Activated CD4-positive, alpha-beta T cell treated with anti-CD3 and anti-CD28 coated beads, Interleukin-2, amount 10 ng/mL, durations not matched to agents 7 days and 5 days (primary cell): ENCODE measurements at regions not wholly inside any gene's neighbourhood (a gene's known extent, or its start where the extent isn't known, plus 50 kb on each side); places are given as distances from the start of the nearest gene placed in this dataset.

Experiments used
- CTCF ChIA-PET: fragments of 350-600 bp; sonication (Branson Sonifier 250); formaldehyde crosslinking; loops from one replicate; lab custom pipeline; 2021; ENCODE audit warnings: antibody characterized with exemption; lab: Charles Lee
- POLR2A ChIA-PET: fragments of 350-600 bp; sonication (Branson Sonifier 250); formaldehyde crosslinking; loops from one replicate; lab custom pipeline; 2021; ENCODE audit warnings: antibody characterized with exemption; lab: Charles Lee
- DNase-seq: peaks from one replicate; pipeline ENCODE4 v3.0.0-alpha.2; 2020
- H3K27ac Mint-ChIP-seq: one replicate; pipeline ENCODE4 v1.8.0; 2021; ENCODE audit warnings: mild to moderate bottlenecking, moderate library complexity, mixed read lengths
- H3K27me3 Mint-ChIP-seq: one replicate; pipeline ENCODE4 v1.8.0; 2021; ENCODE audit warnings: mixed read lengths
- H3K36me3 Mint-ChIP-seq: one replicate; pipeline ENCODE4 v1.8.0; 2021; ENCODE audit warnings: low read depth, mixed read lengths
- H3K4me1 Mint-ChIP-seq: one replicate; pipeline ENCODE4 v1.8.0; 2021; ENCODE audit warnings: mixed read lengths
- H3K4me3 Mint-ChIP-seq: one replicate; pipeline ENCODE4 v1.8.0; 2021; ENCODE audit warnings: mild to moderate bottlenecking, moderate library complexity, mixed read lengths
- H3K9me3 Mint-ChIP-seq: one replicate; pipeline ENCODE4 v1.8.0; 2021; ENCODE audit warnings: mixed read lengths

GRCh38 chr3:117226932-117227331 is 517.4 kb downstream of the TUSC7 start:
- no peak overlapping the region for H3K27ac Mint-ChIP-seq
- H3K9me3 Mint-ChIP-seq = peaks cover 2% of the 10 kb centered on the region
- POLR2A ChIA-PET = no interaction called here
- no peaks in the 10 kb centered on the region for H3K36me3 Mint-ChIP-seq
- no peaks in the 10 kb centered on the region for H3K27me3 Mint-ChIP-seq
- DNase-seq = no peak
- H3K4me3 Mint-ChIP-seq = no peak overlapping the region
- CTCF ChIA-PET = no interaction called here
- H3K4me1 Mint-ChIP-seq = no peaks in the 10 kb centered on the region

GRCh38 chr3:117228466-117228865 is 518.9 kb downstream of the TUSC7 start:
- POLR2A ChIA-PET = no interaction called here
- Mint-ChIP-seq H3K4me3 (no peak overlapping the region), H3K36me3 (no peaks in the 10 kb centered on the region), H3K27me3 (no peaks in the 10 kb centered on the region), H3K4me1 (no peaks in the 10 kb centered on the region), H3K27ac (no peak overlapping the region), H3K9me3 (peaks cover 2% of the 10 kb centered on the region)
- CTCF ChIA-PET = no interaction called here
- DNase-seq = no peak

DNA sequence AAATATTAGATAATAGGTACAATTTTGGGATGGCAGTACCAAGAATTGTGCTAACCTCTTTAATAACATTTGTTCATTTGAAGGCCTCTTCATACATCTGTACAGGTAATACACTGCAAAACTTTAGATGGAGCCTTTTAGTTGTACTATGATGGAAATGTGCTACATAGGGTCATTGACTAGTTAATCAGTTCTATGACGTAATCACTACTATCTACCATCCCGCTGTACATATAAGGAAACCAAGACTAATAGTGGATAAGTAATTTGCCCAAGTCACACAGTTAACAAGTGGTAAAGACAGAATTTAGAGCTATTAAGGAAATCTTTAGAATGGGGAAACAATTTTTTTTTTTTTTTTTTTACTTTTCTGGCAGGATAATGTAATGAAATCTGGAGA is 521.3 kb downstream of the TUSC7 start:
- Mint-ChIP-seq H3K27me3 (no peaks in the 10 kb centered on the region), H3K4me1 (no peaks in the 10 kb centered on the region), H3K9me3 (no peaks in the 10 kb centered on the region), H3K36me3 (no peaks in the 10 kb centered on the region), H3K27ac (no peak overlapping the region), H3K4me3 (no peak overlapping the region)
- no peak for DNase-seq
- CTCF ChIA-PET = no interaction called here
- POLR2A ChIA-PET = no interaction called here

GRCh38 chr3:117234331-117234730 is 524.8 kb downstream of the TUSC7 start:
- Mint-ChIP-seq H3K27me3 (no peaks in the 10 kb centered on the region), H3K4me3 (no peak overlapping the region), H3K4me1 (no peaks in the 10 kb centered on the region), H3K9me3 (no peaks in the 10 kb centered on the region), H3K36me3 (no peaks in the 10 kb centered on the region), H3K27ac (no peak overlapping the region)
- ChIA-PET POLR2A (no interaction called here), CTCF (no interaction called here)
- no peak for DNase-seq

- Mint-ChIP-seq H3K27ac (no peak overlapping the region), H3K4me1 (no peaks in the 10 kb centered on the region), H3K36me3 (no peaks in the 10 kb centered on the region), H3K27me3 (no peaks in the 10 kb centered on the region), H3K9me3 (no peaks in the 10 kb centered on the region), H3K4me3 (no peak overlapping the region)
- CTCF ChIA-PET = no interaction called here
- POLR2A ChIA-PET = no interaction called here
- no peak for DNase-seq
Measured at GRCh38 chr3:117235304-117235703, 525.7 kb downstream of the TUSC7 start.

GRCh38 chr3:117238806-117239205 is 529.2 kb downstream of the TUSC7 start:
- Mint-ChIP-seq H3K4me1 (no peaks in the 10 kb centered on the region), H3K27me3 (no peaks in the 10 kb centered on the region), H3K4me3 (no peak overlapping the region), H3K27ac (no peak overlapping the region), H3K36me3 (no peaks in the 10 kb centered on the region), H3K9me3 (no peaks in the 10 kb centered on the region)
- ChIA-PET CTCF (no interaction called here), POLR2A (no interaction called here)
- DNase-seq = no peak

DNA sequence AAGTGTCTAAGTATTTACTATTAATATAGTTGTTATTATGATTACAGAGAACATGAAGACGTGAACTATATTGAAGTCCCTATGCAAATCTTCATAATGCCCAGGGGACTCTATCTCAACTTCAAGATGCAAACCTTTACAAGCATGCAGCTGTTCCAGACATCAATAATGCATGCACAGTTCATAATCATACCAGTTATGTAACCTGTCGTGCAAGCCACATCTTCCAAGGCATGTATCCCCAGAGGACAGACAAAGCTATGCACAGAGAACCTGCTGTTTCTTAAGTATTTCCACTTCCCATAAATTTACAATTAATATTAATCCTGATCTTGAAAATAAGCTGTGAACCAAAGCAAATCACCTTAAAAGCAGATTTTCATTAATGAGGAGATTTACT is 534.1 kb downstream of the TUSC7 start:
- Mint-ChIP-seq H3K36me3 (no peaks in the 10 kb centered on the region), H3K4me1 (no peaks in the 10 kb centered on the region), H3K27me3 (no peaks in the 10 kb centered on the region), H3K4me3 (no peak overlapping the region), H3K9me3 (no peaks in the 10 kb centered on the region), H3K27ac (no peak overlapping the region)
- CTCF ChIA-PET = no interaction called here
- POLR2A ChIA-PET = no interaction called here
- DNase-seq = no peak

GRCh38 chr3:117246771-117247555 is 537.4 kb downstream of the TUSC7 start:
- no peak overlapping the region for H3K4me3 Mint-ChIP-seq
- no peaks in the 10 kb centered on the region for H3K36me3 Mint-ChIP-seq
- POLR2A ChIA-PET = no interaction called here
- no peaks in the 10 kb centered on the region for H3K27me3 Mint-ChIP-seq
- CTCF ChIA-PET = no interaction called here
- no peaks in the 10 kb centered on the region for H3K4me1 Mint-ChIP-seq
- H3K27ac Mint-ChIP-seq = no peak overlapping the region
- no peaks in the 10 kb centered on the region for H3K9me3 Mint-ChIP-seq
- DNase-seq = no peak

DNA sequence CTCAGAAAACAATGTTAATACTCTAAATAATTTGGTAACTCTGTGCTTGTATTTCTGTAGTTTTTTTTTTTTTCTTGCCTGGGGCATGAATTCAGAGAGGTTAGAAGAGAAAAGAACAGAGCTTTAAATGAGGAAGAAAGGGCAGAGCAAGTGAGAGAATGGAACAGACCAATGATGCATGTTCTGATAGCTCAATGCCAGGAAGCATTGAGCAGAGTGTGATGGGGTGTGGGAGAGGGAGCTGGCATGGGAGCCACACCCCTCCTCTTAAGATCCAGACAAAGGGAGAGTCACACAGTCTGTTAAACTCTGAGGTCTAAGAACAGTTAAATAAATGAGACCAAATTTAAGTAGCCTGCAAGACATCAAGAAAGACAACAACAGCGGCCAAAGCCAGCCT is 538.6 kb downstream of the TUSC7 start:
- no peaks in the 10 kb centered on the region for H3K27me3 Mint-ChIP-seq
- ChIA-PET CTCF (interaction anchor here (0.7 kb wide), 1 partner anchor 30 kb away, joined by 3 read pairs; no protein-coding TSS in a partner anchor), POLR2A (no interaction called here)
- no peaks in the 10 kb centered on the region for H3K9me3 Mint-ChIP-seq
- no peaks in the 10 kb centered on the region for H3K36me3 Mint-ChIP-seq
- DNase-seq = no peak
- H3K4me1 Mint-ChIP-seq = no peaks in the 10 kb centered on the region
- H3K4me3 Mint-ChIP-seq = no peak overlapping the region
- H3K27ac Mint-ChIP-seq = no peak overlapping the region

GRCh38 chr3:117252208-117252607 is 542.6 kb downstream of the TUSC7 start:
- Mint-ChIP-seq H3K36me3 (no peaks in the 10 kb centered on the region), H3K9me3 (no peaks in the 10 kb centered on the region), H3K27me3 (no peaks in the 10 kb centered on the region), H3K4me1 (no peaks in the 10 kb centered on the region), H3K27ac (no peak overlapping the region), H3K4me3 (no peak overlapping the region)
- POLR2A ChIA-PET = no interaction called here
- no peak for DNase-seq
- CTCF ChIA-PET = no interaction called here

GRCh38 chr3:117252651-117253050 is 543.1 kb downstream of the TUSC7 start:
- ChIA-PET POLR2A (no interaction called here), CTCF (no interaction called here)
- H3K27ac Mint-ChIP-seq = no peak overlapping the region
- no peaks in the 10 kb centered on the region for H3K4me1 Mint-ChIP-seq
- H3K4me3 Mint-ChIP-seq = no peak overlapping the region
- H3K36me3 Mint-ChIP-seq = no peaks in the 10 kb centered on the region
- no peak for DNase-seq
- H3K9me3 Mint-ChIP-seq = no peaks in the 10 kb centered on the region
- H3K27me3 Mint-ChIP-seq = no peaks in the 10 kb centered on the region

DNA sequence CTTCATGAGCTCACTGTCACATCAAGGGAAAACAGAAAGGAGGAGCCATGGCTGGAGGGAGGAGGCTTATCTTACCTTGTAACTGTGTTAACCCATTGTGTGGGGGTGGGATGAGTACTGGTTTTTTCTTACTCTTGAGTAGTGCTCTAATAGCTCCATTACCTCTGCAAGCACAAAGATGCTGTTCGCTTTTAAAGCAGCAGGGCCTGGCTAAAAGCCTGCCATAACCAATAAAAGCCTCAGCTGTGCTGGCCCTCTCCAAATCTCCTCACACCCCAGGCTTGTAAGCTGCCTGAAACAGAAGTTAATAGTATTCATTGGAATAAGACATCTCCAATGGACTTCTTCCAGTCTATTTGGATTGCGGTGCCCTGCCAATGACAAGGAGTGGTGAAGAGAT is 544.1 kb downstream of the TUSC7 start:
- Mint-ChIP-seq H3K4me1 (no peaks in the 10 kb centered on the region), H3K27me3 (no peaks in the 10 kb centered on the region), H3K36me3 (no peaks in the 10 kb centered on the region), H3K9me3 (no peaks in the 10 kb centered on the region), H3K27ac (no peak overlapping the region), H3K4me3 (no peak overlapping the region)
- ChIA-PET POLR2A (no interaction called here), CTCF (no interaction called here)
- DNase-seq = no peak

DNA sequence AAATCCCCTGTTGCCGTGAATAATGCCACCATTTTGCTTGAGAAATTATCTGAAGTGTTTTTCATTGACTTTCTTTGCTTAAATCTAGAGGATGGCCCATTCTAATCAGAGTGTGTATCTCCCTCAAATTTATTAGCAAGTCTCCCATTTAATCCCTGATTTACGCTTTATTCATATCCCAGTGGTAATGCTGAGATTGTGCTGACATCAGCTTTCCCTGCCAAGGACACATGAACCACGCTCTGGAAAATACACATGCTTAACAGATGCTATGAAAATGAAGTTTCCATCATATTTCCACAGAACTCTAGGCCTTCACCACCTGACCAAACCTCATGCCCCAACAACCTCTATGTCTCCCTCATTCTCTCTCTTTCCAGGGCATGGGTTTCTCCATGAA is 545.4 kb downstream of the TUSC7 start:
- H3K27me3 Mint-ChIP-seq = no peaks in the 10 kb centered on the region
- POLR2A ChIA-PET = no interaction called here
- no peak overlapping the region for H3K27ac Mint-ChIP-seq
- no peaks in the 10 kb centered on the region for H3K36me3 Mint-ChIP-seq
- no peak for DNase-seq
- no peaks in the 10 kb centered on the region for H3K9me3 Mint-ChIP-seq
- no peak overlapping the region for H3K4me3 Mint-ChIP-seq
- H3K4me1 Mint-ChIP-seq = no peaks in the 10 kb centered on the region
- CTCF ChIA-PET = no interaction called here

DNA sequence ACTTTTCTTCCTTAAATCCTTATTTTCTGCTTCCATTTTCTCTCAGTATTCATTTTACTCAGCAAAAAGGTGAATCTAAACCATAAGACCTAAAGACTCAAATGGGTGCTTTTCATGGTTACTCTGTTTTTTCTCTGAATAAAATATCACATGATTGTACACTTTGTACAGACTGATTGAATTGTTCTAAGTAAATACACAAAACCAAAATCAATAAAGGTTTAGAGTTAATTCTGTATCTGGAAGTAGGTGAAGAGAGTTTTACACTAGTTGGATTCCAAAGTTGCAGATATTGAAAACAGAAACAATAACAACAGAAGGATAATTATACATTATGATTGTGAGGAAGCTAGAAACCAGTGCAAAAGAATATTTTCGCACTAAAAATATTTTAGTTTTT is 546.2 kb downstream of the TUSC7 start:
- ChIA-PET POLR2A (no interaction called here), CTCF (no interaction called here)
- Mint-ChIP-seq H3K9me3 (peaks cover 2% of the 10 kb centered on the region), H3K27ac (no peak overlapping the region), H3K4me1 (no peaks in the 10 kb centered on the region), H3K27me3 (no peaks in the 10 kb centered on the region), H3K4me3 (no peak overlapping the region), H3K36me3 (no peaks in the 10 kb centered on the region)
- DNase-seq = no peak
